A549 (cell line): ENCODE measurements at regions not wholly inside any gene's neighbourhood (a gene's known extent, or its start where the extent isn't known, plus 50 kb on each side); places are given as distances from the start of the nearest gene placed in this dataset.

ENCODE experiments used
- EP300 ChIP-seq, 2 experiments: fragments of >200 bp; sonication (Bioruptor Twin); formaldehyde crosslinking; IDR thresholded peaks; 2 replicates in 1 of 2; 3 replicates in 1 of 2; pipeline ENCODE4 v1.6.1; 2016 to 2017
- POLR2A ChIP-seq: IDR thresholded peaks from 2 replicates; pipeline ENCODE4 v1.6.1; 2012; ENCODE audit warnings: mild to moderate bottlenecking, low read length
- RFX5 ChIP-seq: fragments of 450-650 bp; IDR thresholded peaks from 2 replicates; pipeline ENCODE4 v1.7.1; 2014; ENCODE audit warnings: antibody characterized with exemption, mild to moderate bottlenecking, moderate library complexity
- TF ChIP-seq, protein P1 (sequence below): fragments of 200-600 bp; sonication (generic); IDR thresholded peaks from 2 replicates; pipeline ENCODE4 v1.6.1; 2016; ENCODE audit warnings: antibody characterized with exemption, mild to moderate bottlenecking, moderate library complexity
- TF ChIP-seq, protein P2 (sequence below): fragments of >200 bp; sonication (Bioruptor Twin); formaldehyde crosslinking; IDR thresholded peaks from 3 replicates; pipeline ENCODE4 v1.5.1; 2016
- TF ChIP-seq, protein P3 (sequence below): fragments of 250-450 bp; sonication (Bioruptor Pico); IDR thresholded peaks from 2 replicates; pipeline ENCODE4 v1.5.0; 2021; ENCODE audit warnings: mild to moderate bottlenecking, moderate library complexity, borderline replicate concordance

DNA sequence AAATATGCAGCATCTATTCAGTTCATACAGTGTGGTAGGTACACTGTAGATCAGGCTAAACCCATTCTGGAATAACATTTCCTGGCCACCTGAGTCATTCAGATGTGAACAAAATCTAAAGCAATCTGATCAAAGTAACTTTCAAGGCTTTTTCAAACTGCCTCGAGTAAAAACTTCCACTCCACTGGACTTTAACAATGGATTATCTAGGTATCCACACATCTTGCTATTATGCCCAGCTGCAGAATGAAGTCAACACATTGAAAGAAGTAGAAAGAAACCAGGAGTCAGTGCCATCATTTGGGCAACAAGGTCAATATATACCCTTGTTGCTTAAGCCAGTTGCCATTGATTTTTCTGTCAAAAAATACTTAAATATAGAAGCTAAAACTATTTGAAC lies 1352.6 kb upstream of the NUDT12 start:
- TF ChIP-seq, protein P1, sequence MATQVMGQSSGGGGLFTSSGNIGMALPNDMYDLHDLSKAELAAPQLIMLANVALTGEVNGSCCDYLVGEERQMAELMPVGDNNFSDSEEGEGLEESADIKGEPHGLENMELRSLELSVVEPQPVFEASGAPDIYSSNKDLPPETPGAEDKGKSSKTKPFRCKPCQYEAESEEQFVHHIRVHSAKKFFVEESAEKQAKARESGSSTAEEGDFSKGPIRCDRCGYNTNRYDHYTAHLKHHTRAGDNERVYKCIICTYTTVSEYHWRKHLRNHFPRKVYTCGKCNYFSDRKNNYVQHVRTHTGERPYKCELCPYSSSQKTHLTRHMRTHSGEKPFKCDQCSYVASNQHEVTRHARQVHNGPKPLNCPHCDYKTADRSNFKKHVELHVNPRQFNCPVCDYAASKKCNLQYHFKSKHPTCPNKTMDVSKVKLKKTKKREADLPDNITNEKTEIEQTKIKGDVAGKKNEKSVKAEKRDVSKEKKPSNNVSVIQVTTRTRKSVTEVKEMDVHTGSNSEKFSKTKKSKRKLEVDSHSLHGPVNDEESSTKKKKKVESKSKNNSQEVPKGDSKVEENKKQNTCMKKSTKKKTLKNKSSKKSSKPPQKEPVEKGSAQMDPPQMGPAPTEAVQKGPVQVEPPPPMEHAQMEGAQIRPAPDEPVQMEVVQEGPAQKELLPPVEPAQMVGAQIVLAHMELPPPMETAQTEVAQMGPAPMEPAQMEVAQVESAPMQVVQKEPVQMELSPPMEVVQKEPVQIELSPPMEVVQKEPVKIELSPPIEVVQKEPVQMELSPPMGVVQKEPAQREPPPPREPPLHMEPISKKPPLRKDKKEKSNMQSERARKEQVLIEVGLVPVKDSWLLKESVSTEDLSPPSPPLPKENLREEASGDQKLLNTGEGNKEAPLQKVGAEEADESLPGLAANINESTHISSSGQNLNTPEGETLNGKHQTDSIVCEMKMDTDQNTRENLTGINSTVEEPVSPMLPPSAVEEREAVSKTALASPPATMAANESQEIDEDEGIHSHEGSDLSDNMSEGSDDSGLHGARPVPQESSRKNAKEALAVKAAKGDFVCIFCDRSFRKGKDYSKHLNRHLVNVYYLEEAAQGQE: no peak
- TF ChIP-seq, protein P2, sequence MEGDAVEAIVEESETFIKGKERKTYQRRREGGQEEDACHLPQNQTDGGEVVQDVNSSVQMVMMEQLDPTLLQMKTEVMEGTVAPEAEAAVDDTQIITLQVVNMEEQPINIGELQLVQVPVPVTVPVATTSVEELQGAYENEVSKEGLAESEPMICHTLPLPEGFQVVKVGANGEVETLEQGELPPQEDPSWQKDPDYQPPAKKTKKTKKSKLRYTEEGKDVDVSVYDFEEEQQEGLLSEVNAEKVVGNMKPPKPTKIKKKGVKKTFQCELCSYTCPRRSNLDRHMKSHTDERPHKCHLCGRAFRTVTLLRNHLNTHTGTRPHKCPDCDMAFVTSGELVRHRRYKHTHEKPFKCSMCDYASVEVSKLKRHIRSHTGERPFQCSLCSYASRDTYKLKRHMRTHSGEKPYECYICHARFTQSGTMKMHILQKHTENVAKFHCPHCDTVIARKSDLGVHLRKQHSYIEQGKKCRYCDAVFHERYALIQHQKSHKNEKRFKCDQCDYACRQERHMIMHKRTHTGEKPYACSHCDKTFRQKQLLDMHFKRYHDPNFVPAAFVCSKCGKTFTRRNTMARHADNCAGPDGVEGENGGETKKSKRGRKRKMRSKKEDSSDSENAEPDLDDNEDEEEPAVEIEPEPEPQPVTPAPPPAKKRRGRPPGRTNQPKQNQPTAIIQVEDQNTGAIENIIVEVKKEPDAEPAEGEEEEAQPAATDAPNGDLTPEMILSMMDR: no peak
- no peak for TF ChIP-seq EP300 (IDR thresholded peaks at IDR 0.05)
- no peak for TF ChIP-seq POLR2A
- TF ChIP-seq, protein P3, sequence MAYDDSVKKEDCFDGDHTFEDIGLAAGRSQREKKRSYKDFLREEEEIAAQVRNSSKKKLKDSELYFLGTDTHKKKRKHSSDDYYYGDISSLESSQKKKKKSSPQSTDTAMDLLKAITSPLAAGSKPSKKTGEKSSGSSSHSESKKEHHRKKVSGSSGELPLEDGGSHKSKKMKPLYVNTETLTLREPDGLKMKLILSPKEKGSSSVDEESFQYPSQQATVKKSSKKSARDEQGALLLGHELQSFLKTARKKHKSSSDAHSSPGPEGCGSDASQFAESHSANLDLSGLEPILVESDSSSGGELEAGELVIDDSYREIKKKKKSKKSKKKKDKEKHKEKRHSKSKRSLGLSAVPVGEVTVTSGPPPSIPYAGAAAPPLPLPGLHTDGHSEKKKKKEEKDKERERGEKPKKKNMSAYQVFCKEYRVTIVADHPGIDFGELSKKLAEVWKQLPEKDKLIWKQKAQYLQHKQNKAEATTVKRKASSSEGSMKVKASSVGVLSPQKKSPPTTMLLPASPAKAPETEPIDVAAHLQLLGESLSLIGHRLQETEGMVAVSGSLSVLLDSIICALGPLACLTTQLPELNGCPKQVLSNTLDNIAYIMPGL (CRISPR knock-in tag): no peak
- TF ChIP-seq RFX5: no peak
